HG03469 (cell line): ENCODE measurements at regions not wholly inside any gene's neighbourhood (a gene's known extent, or its start where the extent isn't known, plus 50 kb on each side); places are given as distances from the start of the nearest gene placed in this dataset.
A peak's percentile ranks its signal among the peaks of the same experiment; 100 is the strongest.

ENCODE experiments used
- ATAC-seq: cut with Tn5 transposase; IDR thresholded peaks from one replicate; pipeline ENCODE4 v1.9.1; 2021; ENCODE audit warnings: mild to moderate bottlenecking, moderate library complexity, moderate number of reproducible peaks; ENCODE audit not compliant: unreplicated experiment

DNA sequence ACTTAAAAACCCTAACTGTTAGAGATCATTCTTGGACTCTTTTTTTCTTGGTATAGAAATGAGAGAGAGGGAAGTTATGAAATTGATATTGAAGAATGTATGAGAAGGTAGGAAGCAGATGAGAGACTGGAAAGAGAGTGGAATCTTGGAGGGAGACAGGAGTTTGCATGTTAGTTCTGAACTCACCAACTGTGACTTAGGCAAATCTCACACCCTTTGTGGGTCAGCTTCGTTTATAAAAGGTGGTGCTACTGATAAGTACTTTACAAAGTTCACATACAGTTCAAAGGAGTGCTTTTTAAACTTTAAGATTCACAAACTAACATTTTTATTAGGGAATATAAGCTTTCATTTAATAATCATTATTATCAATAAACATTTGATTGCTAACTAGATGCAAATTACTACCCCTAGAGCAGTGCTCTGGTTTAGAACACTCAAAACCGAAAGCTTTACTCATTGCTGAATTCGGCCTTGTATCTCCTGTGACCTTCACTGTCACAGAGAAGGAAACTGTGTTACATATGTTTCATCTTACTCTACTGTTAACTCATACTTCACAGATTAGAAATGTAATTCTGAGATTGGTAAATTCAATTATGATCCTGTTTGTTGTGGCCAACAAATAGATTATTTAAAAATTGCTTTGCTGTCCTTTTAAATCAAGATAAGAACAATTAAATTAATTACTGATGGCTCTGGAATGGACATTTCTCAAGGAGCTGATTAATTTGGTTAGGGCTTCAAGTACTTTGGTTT is 143.2 kb downstream of the RMI1 start:
- ATAC-seq = peak; percentile 94

DNA sequence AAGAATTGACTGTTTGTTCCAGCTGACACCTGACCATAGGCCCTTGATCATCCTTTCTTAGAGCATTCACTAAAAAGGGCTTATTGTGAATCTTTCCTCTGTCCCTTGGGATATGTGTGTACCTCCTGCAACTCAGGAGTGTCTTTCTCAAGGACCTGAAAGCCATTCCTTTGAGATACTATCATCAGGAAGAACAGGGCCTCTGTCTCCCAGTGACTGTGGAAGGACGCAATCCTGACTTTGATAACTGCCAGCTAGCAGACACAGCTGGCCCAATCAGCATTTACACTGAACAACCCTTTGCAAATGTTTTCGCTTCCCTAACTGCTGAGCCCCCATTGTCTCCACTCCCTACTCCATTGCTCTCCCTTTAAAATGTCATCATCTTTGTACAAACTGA is 144.4 kb downstream of the RMI1 start:
- no peak for ATAC-seq

GRCh38 chr9:84129529-84129928 is 148.9 kb downstream of the RMI1 start:
- no peak for ATAC-seq

- ATAC-seq = no peak
Measured at GRCh38 chr9:84136119-84136868, 155.7 kb downstream of the RMI1 start.

DNA sequence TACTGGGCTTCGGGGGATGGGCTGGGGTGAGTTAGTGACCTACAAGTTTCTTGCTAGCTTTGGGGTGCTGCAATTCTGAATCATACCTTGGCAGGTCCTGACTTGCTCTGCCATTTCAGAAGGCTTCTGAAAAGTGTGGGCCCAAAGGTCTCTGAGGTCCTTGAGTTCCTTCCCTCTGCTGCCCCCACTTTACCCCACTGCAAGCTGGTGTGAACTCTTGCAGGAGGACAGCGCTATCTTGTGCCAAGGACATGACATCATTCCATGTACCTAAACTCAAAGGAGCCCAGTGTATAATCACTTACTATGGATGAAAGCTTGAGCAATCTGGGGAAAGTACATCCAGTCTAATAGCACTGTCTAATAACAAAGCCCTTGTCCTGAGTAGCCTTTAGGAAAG is 157.4 kb downstream of the RMI1 start:
- no peak for ATAC-seq

- no peak for ATAC-seq
Measured at GRCh38 chr9:84138541-84138940, 157.9 kb downstream of the RMI1 start.

- ATAC-seq = no peak
Measured at GRCh38 chr9:84139296-84140070, 158.9 kb downstream of the RMI1 start.

- no peak for ATAC-seq
Measured at GRCh38 chr9:84140535-84141101, 160.0 kb downstream of the RMI1 start.

- no peak for ATAC-seq
Measured at GRCh38 chr9:84141741-84142370, 161.3 kb downstream of the RMI1 start.

DNA sequence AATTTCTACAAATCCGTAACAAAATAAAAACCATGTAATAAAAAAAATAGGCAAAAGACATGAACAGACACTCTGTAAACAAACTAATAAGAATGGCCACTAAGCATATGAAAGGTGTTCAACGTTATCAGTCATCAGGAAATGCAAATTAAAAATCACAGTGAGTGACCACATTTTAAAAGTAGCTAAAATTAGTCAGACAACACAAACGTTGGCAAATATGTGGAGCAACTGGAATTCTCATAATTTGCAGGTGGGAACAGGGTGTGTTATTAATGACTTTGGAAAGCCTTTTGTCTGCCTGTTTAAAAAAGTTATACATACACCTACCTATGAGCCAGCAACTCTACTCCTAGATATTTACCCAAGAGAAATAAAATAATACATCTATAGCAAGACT is 164.4 kb downstream of the RMI1 start:
- ATAC-seq = no peak

DNA sequence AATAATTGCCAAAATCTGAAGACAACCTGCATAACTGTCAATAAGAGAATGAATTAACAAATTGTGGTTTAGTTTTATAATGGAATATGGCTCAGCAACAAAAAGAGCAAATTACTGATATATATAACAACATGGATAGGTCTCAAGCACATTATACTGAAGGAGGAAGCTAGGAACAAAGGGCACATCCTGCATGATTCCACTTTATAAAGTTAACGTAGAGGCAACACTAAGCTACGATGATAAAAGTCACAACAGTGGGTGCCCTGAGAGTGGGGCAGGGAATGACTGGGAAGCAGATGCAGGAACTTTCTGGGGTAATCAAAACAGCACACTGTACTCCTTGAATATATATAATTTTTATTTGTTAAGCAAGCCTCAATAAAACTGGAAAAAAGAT is 165.2 kb downstream of the RMI1 start:
- ATAC-seq = no peak

GRCh38 chr9:84146893-84147710 is 166.5 kb downstream of the RMI1 start:
- ATAC-seq = no peak

DNA sequence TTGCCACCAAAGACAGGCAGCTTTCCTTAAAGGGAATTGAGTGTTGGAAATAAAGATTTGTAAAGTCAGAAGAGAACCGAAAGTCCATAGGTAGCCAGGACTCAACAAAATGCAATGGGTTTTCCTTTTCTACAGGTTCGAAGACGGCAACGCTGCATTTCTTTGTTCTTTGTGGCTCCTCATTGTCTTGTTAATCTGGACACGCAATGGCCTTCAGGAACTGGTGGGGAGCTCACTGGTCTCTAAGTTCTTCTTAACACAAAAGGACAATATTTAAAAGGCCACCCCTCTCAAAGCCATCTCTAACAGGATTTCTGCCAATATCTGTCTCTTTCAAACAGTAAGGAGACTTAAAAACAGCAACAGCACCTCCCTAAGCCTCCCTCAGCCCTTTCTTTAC is 170.6 kb downstream of the RMI1 start:
- ATAC-seq = no peak

DNA sequence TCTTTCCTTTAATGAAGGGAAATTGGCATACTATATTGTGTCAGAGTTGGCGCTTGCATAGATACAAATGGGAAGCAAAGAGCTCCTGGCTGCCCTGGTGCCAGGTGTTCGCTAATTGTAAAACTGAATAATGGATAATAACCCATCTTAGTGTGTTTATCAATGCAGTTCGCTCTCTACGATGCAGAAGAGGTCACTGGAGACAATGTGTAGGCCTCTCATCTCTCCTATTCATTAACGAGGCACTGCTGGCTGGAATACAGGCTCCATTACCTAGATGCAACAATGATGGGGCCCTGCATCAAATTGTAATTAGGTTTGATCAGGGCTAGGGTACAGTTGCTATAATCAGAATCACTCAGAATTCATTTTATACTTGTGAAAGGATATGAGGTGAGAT is 171.0 kb downstream of the RMI1 start:
- ATAC-seq = no peak

DNA sequence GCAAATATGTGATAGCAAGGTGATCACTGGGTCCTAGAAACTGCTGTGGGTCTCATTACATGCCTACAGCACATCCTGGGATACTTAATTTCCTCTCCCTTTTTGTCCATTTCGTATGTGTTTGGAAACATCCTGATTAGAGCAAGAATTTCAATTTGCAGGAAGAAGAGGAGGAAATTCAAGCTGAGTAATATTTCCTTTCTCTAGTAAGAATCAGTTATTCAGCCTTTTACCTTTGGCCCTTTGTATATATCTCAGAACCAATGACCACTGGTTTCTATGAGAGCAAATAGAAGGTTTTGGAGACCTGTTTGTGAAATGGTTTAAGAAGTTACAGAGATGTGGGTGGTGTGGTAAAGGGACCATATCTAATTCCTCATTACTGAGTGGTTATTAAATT is 171.6 kb downstream of the RMI1 start:
- ATAC-seq = no peak

GRCh38 chr9:84153885-84154284 is 173.3 kb downstream of the RMI1 start:
- no peak for ATAC-seq

- ATAC-seq = no peak
Measured at GRCh38 chr9:84154320-84154719, 173.7 kb downstream of the RMI1 start.

- no peak for ATAC-seq
Measured at GRCh38 chr9:84163052-84163650, 177.4 kb downstream of the SLC28A3 start.

DNA sequence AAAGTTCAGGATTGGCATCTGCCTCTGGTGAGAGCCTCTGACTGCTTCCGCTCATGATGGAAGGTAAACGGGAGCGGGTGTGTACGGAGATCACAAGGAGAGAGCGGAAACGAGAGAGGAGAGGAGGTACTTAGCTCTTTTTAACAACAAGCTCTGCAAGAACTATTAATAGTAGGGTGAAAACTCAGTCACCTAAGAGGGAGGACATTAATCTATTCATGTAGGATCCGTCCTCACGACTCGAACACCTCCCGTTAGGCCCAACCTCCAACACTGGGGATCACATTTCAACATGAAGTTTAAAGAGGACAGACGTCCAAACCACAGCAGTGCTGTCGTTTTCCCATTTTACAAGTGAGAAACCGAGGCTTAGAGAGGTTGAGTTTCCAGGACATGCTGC is 173.7 kb downstream of the SLC28A3 start:
- ATAC-seq = no peak

DNA sequence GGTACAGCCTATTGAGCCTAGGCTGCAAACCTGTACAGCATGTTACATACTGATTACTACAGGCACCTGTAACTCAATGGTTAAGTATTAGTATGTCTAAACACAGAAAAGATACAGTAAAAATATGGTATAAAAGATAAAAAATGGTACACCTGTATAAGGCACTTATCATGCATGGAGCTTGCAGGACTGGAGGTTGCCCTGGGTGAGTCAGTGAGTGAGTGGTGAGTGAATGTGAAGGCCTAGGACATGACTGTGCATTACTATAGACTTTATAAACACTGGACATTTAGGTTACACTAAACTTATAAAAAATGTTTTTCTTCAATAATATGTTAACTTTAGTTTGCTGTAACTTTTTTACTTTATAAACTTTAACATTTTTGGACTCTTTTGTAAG is 171.3 kb downstream of the SLC28A3 start:
- ATAC-seq = no peak
